ENCODE measurements at regions not wholly inside any gene's neighbourhood (a gene's known extent, or its start where the extent isn't known, plus 50 kb on each side); places are given as distances from the start of the nearest gene placed in this dataset.
"Not testable (repeated sequence)": the region's sequence is repeated elsewhere in the genome, so short reads cannot be mapped to it uniquely, and the experiment has no call there.

DNA sequence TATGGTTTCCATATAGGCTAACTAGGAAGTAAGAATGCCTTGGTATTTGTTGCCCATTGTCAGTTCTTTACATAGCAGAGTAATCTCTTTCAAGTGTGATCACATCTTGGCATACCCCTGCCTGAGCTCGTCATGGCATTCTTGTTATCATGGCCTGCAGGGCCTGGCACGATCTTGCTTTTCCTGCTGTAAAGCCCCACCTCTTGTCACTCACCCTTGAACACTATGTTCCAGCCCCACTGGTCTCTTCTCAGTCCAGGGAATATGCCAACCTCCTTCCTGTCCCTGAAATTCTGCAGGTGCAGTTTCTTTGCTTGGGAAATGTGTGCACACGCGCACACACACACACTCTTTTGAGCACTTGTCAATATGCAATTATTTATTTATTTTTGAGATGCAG, 250.2 kb upstream of the DMRT1 start:
- no peak for DNase-seq

DNA sequence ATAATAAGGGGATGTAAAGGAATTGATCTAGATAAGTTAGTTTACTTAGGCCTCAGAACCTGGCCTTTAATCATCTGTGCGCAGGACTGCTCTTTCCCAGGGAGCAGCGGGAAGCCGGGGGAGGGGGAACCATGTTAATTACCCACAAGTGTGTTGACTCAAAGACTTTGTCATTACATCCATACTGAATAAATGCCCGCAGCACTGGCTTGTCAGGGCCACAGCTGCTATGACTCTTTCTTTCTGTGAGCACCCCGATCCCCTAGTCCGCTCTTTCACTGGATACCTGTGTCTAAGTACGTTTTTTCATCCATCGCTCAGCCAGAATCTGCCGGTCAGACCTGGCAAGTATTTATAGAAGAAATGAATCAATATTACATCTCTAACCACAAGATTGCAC, 249.3 kb upstream of the DMRT1 start:
- no peak for DNase-seq

DNA sequence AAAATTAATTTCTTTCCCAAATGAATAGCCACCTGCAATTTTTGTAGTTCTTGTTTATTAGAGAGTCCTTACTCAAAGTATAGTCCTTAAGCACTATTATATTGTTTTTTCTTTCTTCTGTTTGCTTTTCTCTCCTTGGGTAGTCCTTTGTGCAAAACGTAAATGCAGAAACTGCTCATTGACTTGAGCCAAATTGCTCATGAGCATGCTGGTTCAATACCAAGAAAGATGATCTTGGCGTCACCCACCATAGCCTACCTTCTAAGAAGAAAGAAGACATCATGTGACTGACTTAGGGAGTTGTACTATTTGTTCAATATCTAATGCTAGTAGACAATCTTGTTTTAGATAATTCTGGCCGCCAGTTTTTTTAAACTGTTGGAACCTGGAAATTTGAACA, 248.8 kb upstream of the DMRT1 start:
- DNase-seq, result no peak

DNA sequence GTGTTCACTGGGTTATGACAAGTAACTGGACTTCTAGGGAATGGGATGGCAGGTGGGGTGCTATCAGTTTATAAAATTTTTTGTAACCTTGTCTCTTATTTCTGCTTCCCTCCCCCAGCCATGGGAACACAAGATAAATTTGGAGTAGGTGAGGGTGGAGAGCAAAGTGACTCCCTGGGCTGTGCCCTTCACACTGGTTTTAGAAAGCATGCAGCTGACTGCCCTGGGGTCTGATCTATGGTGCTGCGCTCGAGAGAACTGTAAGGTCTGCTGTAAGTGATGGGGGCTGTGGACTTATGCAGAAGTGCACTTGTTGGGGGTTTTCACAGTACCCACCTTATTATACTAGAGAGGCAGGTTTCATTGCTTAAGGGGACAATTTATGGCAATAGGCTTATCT, 247.7 kb upstream of the DMRT1 start:
- no peak for DNase-seq

DNA sequence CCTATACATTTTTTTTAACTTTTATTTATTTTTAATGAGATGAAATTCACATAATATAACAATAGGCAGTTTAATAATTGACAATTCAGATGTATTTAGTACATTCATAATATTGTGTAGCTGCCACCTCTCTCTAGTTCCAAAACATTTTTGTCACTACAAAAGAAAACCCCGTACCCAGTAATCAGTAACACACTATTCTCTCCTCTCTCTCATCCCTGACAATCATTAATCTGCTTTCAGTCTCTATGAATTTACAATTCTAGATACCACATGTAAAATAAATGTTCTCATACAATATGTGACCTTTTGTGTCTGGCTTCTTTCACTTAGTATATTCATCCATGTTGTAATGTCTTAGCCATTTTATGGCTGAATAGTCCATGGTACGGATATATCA, 244.8 kb upstream of the DMRT1 start:
- no peak for DNase-seq

DNA sequence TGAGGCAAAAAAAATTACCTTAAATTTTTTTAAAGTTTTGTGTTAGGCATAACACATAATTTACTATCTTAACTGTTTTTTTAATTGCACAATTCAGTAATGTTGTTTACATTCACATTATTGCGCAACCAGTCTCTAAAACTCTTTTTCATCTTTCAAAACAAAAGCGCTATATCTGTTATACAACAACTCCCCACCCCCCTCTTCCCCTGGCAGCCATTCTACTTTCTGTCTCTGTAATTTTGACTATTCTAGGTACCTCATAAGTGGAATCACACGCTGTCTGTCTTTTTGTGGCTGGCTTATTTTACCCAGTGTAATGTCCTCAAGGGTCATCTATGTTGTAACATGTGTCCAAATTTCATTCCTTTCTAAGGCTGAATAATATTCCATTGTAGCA, 241.5 kb upstream of the DMRT1 start:
- DNase-seq, result no peak

DNA sequence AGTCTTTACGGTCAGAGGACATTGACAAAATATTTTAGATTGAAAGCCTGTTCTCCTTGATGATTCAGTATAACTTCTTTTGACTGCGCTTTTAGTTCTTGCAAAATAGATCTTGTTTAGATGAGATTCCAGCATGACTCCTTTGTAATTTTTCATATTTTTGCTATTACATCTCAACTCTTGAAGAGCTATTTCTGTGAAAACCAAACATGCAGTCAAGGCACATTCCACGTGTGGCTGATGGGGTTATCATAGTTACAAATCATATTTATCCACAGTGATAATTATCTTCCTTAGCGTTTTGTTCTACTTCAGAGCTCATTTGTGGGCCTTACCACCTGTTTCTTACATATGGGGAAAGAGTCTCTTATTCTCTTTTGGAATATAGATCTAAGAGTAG, 238.8 kb upstream of the DMRT1 start:
- no peak for DNase-seq

DNA sequence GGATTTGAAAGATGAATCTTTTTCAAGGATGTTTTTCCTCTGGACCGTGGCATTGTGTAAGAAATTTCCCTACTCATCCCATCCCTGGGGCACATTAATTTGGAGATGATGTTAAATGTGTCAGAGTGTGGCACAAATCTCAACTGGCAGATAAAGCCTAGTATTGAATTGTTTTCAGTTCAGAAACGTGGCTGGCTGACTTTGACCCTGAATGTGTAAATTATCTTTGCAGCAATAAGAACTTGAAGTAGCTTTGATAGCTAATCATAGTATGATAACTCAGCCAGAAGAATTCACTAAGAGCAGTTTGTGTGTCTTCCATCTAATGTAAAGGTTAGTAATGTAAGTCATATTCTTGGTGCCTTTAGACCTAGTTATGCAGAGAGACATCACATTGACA, 238.4 kb upstream of the DMRT1 start:
- DNase-seq, result no peak

DNA sequence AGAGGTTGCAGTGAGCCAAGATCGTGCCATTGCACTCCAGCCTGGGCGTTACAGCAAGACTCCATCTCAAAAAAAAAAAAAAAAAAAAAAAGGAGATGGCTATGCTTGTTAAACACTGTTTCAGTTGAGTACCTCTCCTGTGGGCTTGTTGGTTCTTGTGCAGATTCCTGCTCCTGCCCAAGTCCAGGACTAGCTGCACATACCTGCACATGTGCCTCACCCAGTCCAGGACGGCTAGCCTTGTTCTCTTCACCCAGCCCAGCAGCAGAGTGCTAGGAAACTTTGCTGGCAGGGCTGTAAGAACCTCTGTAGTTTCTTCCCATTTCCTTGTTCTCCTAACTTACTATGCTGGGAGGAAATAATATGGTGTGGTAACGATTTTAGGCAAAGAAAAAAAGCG, 234.1 kb upstream of the DMRT1 start:
- DNase-seq, result no peak

DNA sequence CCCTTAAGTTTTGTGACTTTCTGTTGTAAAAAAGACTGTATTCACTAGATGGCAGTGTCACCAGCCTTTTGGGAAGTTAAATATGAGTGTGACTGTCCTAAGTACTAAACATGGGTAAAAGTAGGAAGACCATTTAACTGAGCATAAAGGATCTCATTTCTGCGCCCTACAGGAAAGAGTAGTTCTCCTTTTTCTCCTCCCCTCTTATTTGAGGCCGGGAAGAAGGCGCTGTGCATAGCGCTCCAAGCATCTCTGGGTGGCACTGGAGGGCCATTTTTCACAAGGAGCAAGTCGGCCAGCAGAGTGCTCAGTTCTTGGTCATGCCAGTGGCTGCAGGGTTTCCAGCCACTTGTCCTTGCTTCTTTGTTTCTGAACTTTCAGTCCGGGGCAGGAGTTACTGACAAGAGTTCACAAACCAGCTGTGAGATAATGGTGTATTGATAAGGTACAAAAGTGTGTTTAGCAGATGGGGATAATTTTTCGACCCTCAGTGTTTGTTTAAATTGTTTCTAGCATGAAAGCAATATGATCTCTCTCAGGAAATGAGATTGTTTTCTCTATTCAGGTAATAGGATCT, 227.6 kb upstream of the DMRT1 start:
- no peak for DNase-seq

DNA sequence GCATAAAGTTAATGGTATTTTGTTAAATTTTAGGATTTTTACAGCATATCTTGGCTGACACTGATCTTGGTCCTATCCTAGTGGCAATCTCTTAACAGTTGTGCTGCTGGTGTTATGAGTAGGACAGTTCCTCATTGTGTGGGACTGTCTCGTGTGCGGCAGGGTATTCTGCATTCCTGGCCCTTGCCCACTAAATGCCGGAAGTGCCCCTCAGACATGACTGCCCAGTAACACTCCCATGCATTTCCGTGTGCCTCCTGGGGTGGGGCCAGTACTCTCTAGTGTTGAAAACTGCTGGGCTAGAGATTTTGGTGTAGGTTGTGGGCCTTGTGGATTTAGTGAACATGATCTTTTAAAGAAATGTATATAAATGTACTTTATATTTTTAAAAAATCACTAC, 227.1 kb upstream of the DMRT1 start:
- no peak for DNase-seq

DNA sequence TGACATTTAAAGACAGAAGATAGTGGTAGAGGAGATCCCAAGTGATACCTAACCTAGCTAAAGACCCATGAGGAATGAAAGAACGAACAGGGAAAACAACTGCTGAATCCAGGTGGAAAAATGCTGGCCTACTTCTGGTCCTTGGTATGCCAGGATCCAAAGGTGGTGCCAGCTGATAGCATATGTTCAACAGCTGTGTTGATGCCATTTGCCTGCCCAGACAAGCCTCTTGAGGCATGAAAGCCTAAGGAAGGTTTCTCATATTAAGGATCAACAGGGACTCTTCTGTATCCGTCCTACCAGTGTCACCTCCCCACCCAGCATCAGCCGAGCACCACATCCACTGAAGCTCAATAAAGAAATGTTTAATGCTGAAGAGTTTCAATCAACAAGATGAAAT, 225.7 kb upstream of the DMRT1 start:
- DNase-seq, result peak; percentile 71

DNA sequence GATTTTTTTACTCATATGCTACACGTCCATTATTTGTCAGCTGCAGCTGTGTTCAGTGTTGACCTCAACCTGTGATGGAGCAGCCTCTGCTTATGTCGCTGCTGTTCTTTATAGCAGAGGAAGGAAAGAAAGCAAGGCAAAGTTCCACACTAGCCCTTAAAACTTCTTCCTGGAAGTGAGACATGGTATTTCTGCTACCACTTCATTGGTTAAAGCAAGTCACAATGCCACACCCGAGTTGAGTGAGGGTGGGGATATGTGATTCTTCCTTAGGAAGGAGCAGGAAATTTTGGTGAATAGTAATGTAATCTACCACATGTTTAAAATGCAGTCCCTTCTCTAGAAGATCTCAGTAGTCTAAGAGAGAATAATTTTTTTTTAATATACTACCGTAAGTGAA, 224.8 kb upstream of the DMRT1 start:
- no peak for DNase-seq

DNA sequence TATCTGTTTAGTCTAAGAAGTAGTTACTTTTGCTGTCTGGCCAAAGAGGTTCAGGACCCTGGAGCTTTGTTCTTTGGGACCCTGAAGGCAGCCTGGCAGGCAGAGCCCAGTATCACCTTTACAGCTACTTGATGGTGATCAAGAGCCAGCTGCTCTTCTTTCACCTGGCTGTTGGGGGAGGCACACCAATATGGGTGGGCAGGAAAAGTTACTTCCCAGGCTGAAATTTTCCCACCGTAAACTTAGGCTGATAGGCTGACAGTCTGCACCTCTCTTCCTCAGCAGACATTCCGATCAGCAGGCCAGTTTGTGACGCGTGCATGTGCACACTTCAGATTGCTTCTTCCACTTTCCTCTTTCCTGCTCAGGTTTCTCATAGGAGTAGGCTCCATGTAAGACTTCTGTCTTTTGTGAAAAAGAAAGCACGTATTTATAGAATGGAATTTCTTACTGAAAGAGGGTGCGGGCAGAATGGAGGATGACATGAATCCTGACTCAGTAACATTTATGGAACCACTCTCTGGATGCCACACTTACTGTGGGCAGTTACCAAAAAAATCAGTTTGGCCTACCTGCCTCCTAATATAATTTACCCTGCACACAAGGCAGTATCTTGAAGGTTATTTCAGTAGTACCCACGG, 223.9 kb upstream of the DMRT1 start:
- DNase-seq, result no peak

DNA sequence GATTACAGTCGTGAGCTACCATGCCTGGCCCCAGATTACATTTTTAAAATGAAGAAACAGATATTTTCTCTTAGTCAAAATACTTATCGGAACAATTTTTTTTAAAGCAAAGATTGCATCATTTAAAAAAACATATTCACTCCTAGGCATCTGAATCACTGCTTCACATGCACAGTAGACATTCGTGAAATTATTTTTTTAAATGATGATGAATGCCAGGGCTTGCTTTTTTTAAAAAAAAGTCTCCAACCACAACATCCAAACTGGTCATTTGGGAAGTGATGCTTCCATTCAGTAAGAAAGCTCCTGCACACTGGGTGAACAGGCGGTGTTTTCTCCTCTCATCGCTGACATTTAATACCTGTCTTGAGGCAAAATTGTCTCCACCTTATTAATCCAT, 223.0 kb upstream of the DMRT1 start:
- no peak for DNase-seq

DNA sequence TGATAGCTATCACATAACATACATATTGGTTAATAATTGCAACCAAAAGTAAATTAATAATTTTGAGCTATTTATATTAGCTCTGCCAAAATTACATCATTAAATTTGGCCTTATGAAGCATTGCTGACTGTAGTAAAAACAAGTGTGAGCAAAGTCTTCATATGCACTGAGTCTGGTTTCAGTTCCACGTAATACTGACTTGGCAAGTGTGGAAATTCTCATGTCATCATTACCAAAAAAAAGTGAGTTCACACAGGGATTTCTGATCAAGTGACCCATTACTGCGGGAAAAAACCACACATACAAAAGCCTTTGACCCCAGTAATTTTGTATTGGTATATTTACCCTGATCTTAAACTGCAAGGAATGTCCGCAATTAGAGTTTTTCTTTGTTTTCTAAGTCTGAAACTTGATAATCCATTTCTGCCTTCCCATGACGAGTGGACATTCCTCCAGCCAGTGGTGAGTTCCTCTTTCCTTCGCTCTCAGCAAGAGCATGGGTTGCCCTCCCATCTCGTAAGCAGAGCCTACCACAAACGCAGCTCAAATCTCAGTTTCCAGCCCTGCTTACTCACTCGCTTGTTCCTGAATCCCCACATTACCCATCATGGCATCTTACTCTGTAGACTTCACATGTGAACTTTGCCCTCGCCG, 220.2 kb upstream of the DMRT1 start:
- no peak for DNase-seq

DNA sequence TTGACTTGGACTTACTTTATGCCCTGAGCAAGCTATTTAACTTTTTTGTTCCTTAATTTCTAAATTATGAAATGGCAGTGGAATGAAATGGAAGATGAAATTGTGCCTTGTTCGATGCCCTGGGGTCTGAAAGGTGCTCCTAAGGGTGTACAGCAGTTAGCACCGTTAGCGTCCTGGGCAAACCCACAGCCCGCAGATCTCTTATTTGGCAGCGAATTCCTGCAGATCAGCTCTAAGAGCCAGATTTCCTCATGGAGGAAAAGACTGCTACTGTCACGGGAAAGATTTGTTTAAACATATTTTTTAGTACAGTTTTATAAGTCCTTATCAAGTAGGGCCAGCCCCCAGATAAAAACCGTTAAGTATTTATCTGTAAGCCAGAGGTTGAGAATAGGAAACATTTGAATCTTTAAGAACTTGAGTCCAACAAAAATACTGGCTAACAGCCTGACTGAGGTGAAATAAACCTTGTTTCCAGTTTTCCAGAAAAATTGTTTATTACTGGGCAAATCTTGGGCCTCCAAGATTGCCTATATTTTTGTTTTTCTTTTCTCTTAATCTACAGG, 216.5 kb upstream of the DMRT1 start:
- DNase-seq, result no peak

DNA sequence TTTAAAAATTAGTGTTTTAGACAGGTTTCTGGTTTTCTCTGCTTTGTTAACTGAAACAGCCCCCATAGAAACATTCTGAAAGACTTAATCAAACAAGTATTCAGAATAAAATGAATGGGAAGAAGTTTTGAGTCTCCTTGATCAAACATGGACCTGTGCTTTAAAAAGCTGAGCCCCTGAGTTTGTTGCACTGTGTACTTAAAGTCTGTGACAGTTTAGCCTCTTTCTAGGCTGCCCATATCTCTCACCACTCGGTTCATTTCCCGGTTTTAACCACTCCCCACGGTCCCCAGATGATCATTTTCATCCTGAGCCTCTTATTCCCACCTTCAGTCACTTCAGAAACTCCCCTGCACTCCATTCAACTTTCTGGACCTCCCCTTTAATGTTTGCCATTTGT, 215.9 kb upstream of the DMRT1 start:
- DNase-seq, result no peak

DNA sequence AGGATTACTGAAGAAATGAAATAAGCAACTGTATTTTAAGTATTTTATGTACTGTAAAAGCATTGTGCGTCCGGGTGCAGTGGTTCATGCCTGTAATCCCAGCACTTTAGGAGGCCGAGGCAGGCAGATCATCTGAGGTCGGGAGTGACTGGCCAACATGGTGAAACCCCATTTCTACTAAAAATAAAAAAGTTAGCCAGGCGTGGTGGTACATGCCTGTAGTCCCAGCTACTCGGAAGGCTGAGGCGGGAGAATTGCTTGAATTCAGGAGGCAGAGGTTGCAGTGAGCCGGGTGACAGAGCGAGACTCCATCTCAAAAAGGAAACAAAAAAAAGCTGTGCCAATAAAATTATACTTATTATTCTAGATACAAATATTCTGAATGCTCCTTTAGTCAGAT, 215.4 kb upstream of the DMRT1 start:
- not testable (repeated sequence) for DNase-seq

DNA sequence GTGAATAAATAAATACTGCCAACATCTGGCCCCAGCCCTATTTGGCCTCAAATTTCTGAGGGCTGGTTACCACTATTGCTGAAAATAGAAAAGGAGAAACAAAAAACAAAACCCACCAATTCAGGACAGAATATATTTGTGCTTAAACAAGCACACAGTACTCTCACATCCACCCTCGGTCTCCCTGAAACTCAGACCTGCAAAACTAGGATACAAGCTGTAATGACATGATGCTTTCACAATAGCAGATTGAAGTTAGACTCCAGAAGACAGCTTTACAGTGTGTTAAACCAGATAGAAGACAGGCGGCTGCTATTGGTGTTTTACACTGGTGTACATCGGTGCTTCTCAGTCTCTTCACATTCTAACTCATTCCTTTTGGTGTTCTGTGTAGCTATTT, 214.9 kb upstream of the DMRT1 start:
- DNase-seq, result no peak

DNA sequence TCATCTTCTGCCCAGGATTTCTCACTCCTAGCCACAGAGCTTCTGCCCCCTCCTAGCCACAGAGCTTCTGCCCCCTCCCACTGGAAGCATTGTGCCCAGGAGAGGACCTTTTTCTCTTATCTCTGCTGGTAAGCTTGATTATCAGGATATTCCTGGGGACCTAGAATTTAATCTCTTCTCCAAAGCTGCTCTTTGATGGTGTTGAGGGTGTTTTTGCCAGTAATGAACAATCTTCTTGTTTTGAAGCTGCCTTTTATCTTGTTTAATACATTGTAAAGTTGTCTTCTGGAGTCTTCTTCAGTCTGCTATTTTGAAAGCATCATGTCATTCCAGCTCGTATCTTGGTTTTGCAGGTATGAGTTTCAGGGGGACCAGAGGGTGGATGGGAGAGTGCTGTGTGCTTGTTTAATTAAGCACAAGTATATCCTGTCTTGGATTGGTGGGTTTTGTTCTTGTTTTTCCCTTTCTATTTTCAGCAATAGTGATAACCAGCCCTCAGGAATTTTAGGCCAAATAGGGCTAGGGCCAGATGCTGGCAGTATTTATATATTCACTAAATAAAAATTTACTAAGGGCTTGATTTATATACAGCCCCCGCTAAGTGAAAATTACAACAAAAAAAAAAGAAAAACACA, 214.0 kb upstream of the DMRT1 start:
- no peak for DNase-seq

DNA sequence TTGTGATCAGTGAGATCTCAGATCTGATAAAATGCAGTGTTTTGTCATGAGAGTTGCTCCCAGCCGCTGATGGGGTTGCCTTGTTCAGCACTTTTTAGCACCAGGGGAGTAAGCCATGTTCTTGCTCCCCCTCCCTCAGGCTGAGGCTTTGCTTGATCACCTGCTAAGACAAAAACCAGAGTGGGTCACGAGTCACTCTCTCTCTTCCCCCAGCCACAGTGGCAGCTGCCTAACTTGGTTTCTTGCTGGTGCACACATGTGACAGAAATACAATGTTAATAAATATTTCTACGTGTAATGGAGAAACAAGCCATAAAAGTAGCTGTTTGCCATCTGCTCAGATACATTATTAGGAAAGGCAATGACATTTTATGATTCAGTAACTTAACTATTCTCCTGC, 212.4 kb upstream of the DMRT1 start:
- no peak for DNase-seq

DNA sequence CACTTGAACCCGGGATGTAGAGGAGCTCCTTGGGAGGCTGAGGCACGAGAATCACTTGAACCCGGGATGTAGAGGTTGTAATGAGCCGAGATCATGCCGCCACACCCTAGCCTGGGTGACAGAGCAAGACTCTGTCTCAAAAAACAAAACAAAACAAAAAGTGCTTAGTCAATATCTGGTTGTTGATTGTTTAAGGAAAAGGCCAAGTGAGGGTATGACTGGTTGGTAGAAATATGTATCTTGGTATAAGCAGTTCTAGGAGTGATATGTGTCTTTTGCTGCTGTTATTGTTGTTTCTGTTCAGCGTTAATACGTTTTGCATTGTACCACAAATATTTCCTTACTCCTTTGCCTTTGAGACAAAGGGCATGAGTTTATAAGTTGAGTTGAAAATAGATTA, 210.7 kb upstream of the DMRT1 start:
- no peak for DNase-seq

DNA sequence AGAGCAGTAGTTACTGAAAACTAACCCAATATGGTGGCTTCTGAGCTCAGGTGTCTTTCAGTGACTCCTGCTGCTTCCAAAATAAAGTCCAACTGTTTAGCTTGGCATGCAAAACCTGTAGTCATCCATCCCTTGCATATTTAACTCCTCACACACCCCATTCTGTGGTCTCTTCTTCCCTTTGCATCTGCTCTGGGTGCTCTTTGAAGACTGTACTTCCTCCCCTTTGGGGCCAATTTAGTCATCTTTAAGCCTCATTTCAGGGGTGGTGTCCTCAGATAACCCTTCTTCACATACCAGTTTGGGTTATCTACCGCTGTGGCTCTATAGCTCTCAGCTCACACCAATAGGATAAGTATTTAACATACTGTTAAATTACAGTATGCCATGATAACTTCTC, 209.9 kb upstream of the DMRT1 start:
- DNase-seq, result no peak
